Hepatocyte (in vitro differentiated cells): ENCODE measurements at regions not wholly inside any gene's neighbourhood (a gene's known extent, or its start where the extent isn't known, plus 50 kb on each side); places are given as distances from the start of the nearest gene placed in this dataset.

Source experiments
- DNase-seq: peaks from one replicate; pipeline ENCODE4 v3.0.0-alpha.2; 2016; ENCODE audit warnings: low spot score
- H2AFZ ChIP-seq: fragments of 200-600 bp; sonication (generic); 2 replicates; pipeline ENCODE4 v1.6.0; 2016; ENCODE audit warnings: antibody characterized with exemption, mild to moderate bottlenecking
- H3K27ac ChIP-seq: fragments of 200-600 bp; sonication (generic); 2 replicates; pipeline ENCODE4 v1.5.1; 2016; ENCODE audit warnings: mild to moderate bottlenecking
- H3K27me3 ChIP-seq: fragments of 200-600 bp; sonication (generic); 2 replicates; pipeline ENCODE4 v1.6.1; 2016
- H3K36me3 ChIP-seq: fragments of 200-600 bp; sonication (generic); replicated peaks from 2 replicates; pipeline ENCODE4 v1.5.1; 2016; ENCODE audit warnings: low read depth; ENCODE audit not compliant: insufficient read depth
- H3K4me1 ChIP-seq: fragments of 200-600 bp; sonication (generic); 2 replicates; pipeline ENCODE4 v1.5.1; 2016; ENCODE audit warnings: mild to moderate bottlenecking, moderate library complexity; ENCODE audit not compliant: insufficient read depth
- H3K4me2 ChIP-seq: fragments of 200-600 bp; sonication (generic); 2 replicates; pipeline ENCODE4 v1.6.0; 2016
- H3K4me3 ChIP-seq: fragments of 200-600 bp; sonication (generic); 2 replicates; pipeline ENCODE4 v1.5.1; 2016; ENCODE audit warnings: mild to moderate bottlenecking
- H3K79me2 ChIP-seq: fragments of 200-600 bp; sonication (generic); 2 replicates; pipeline ENCODE4 v1.6.0; 2017; ENCODE audit warnings: mild to moderate bottlenecking
- H3K9me2 ChIP-seq: fragments of 200-600 bp; sonication (generic); replicated peaks from 2 replicates; pipeline ENCODE4 v1.6.0; 2017; ENCODE audit warnings: mild to moderate bottlenecking; ENCODE audit not compliant: insufficient read depth
- H3K9me3 ChIP-seq: fragments of 200-600 bp; sonication (generic); 2 replicates; pipeline ENCODE4 v1.5.1; 2016; ENCODE audit warnings: low read depth, mild to moderate bottlenecking
- H4K20me1 ChIP-seq: fragments of 200-600 bp; sonication (generic); 2 replicates; pipeline ENCODE4 v1.6.0; 2016; ENCODE audit warnings: mild to moderate bottlenecking; ENCODE audit not compliant: insufficient read depth, poor library complexity, severe bottlenecking
- EZH2 ChIP-seq: fragments of 200-600 bp; sonication (generic); IDR thresholded peaks from 2 replicates; pipeline ENCODE4 v1.6.1; 2016; ENCODE audit warnings: antibody characterized with exemption, mild to moderate bottlenecking, borderline replicate concordance
- EZH2phosphoT487 ChIP-seq: fragments of 200-600 bp; sonication (generic); IDR thresholded peaks from one replicate; pipeline ENCODE4 v1.6.1; 2018; ENCODE audit warnings: antibody characterized with exemption, mild to moderate bottlenecking, low read depth, moderate library complexity; ENCODE audit not compliant: unreplicated experiment, severe bottlenecking
- WGBS: methylation state at CpG from one replicate; pipeline ENCODE4 v1.1.6; 2016; ENCODE audit warnings: low lambda C conversion rate; ENCODE audit errors: missing lambda C conversion rate; 5-methylcytosine and 5-hydroxymethylcytosine counted together
- TF ChIP-seq, protein P1 (sequence below): fragments of 200-600 bp; sonication (generic); IDR thresholded peaks from 2 replicates; pipeline ENCODE4 v1.5.1; 2016; ENCODE audit warnings: antibody characterized with exemption, mild to moderate bottlenecking; ENCODE audit not compliant: poor library complexity

DNA sequence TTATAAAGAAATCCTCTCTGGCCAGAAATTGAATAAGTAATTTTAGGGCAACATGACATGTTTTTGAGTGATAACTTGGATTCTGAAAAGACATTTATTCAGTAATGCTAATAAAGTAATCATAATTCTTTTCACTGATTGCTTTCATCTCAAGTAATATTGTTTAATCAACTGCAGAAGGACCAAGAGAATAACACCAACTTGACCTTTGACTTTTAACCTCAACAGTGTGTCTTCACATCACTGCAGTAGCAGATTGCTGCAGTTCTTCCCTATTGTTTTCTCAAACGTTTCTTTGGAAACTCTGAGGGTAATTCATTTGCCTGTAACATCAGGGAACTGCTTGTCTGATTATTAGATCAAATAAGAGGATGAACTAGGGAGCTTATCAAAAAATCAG lies 104.9 kb upstream of the UPP2 start:
- Histone ChIP-seq H2AFZ (no peak overlapping the region), H3K27me3 (no peaks in the 10 kb centered on the region), H4K20me1 (no peaks in the 10 kb centered on the region), H3K36me3 (no peaks in the 10 kb centered on the region), H3K4me3 (no peak overlapping the region), H3K79me2 (no peaks in the 10 kb centered on the region), H3K4me2 (no peak overlapping the region), H3K27ac (no peak overlapping the region), H3K9me3 (no peaks in the 10 kb centered on the region), H3K9me2 (no peaks in the 10 kb centered on the region), H3K4me1 (no peaks in the 10 kb centered on the region)
- TF ChIP-seq EZH2phosphoT487 (no peak), EZH2 (no peak)
- TF ChIP-seq, protein P1, sequence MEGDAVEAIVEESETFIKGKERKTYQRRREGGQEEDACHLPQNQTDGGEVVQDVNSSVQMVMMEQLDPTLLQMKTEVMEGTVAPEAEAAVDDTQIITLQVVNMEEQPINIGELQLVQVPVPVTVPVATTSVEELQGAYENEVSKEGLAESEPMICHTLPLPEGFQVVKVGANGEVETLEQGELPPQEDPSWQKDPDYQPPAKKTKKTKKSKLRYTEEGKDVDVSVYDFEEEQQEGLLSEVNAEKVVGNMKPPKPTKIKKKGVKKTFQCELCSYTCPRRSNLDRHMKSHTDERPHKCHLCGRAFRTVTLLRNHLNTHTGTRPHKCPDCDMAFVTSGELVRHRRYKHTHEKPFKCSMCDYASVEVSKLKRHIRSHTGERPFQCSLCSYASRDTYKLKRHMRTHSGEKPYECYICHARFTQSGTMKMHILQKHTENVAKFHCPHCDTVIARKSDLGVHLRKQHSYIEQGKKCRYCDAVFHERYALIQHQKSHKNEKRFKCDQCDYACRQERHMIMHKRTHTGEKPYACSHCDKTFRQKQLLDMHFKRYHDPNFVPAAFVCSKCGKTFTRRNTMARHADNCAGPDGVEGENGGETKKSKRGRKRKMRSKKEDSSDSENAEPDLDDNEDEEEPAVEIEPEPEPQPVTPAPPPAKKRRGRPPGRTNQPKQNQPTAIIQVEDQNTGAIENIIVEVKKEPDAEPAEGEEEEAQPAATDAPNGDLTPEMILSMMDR, result no peak
- no peak for DNase-seq
- 39% methylated on average over 1 of the region's 1 CpG for WGBS

DNA sequence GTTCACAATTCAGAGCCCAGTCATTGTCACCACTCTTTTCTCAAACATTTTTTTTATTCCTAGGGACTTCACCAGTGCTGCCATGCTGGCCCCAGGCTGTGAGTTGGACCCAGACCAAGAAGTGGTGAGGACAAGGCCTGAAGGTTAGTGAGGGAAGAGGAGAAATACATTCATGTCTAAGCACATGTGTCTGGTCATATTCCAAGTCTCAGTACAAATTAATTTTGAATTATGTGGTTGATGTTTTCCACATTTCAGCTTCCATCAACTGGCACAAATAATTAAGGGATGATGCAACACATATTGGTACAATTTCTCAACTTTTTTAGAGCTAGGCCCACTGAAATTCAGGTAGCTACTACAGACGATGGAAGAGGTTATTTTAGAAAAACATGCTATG lies 106.6 kb upstream of the UPP2 start:
- no peak overlapping the region for H3K27ac ChIP-seq
- no peak overlapping the region for H3K4me2 ChIP-seq
- no peaks in the 10 kb centered on the region for H3K27me3 ChIP-seq
- TF ChIP-seq EZH2 (no peak), EZH2phosphoT487 (no peak)
- TF ChIP-seq, protein P1, result no peak
- H3K9me3 ChIP-seq, result no peaks in the 10 kb centered on the region
- WGBS, result 97% methylated on average over 1 of the region's 1 CpG
- H3K4me3 ChIP-seq, result no peak overlapping the region
- no peak overlapping the region for H2AFZ ChIP-seq
- H3K9me2 ChIP-seq, result no peaks in the 10 kb centered on the region
- DNase-seq, result no peak
- H4K20me1 ChIP-seq, result no peaks in the 10 kb centered on the region
- H3K36me3 ChIP-seq, result no peaks in the 10 kb centered on the region
- no peaks in the 10 kb centered on the region for H3K4me1 ChIP-seq
- no peaks in the 10 kb centered on the region for H3K79me2 ChIP-seq

DNA sequence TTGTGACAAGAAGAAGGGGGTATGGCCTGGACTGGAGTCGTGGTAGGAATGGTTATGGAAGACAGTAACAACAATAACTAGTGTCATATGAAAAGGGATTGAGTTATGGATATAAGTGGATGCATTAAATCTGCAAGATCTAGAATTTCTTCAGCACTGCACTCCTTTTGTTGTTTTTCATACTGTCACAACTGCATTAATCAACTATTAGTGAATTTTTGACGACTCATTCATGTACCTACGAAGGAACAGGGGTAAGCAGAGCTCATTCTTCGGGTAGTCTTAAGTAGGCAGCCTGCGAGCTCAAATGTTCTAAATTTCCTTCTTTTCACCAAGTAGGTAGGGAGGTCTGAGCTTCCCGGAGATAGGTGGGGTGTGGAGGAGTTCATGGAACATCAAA lies 109.7 kb upstream of the UPP2 start:
- TF ChIP-seq EZH2, result no peak
- TF ChIP-seq, protein P1, result no peak
- TF ChIP-seq EZH2phosphoT487, result no peak
- no peak overlapping the region for H2AFZ ChIP-seq
- no peak overlapping the region for H3K4me2 ChIP-seq
- H3K4me3 ChIP-seq, result no peak overlapping the region
- H4K20me1 ChIP-seq, result no peaks in the 10 kb centered on the region
- no peaks in the 10 kb centered on the region for H3K79me2 ChIP-seq
- no peaks in the 10 kb centered on the region for H3K4me1 ChIP-seq
- H3K9me2 ChIP-seq, result no peaks in the 10 kb centered on the region
- H3K27me3 ChIP-seq, result no peaks in the 10 kb centered on the region
- 73% methylated on average over 6 of the region's 6 CpGs for WGBS
- no peaks in the 10 kb centered on the region for H3K36me3 ChIP-seq
- H3K27ac ChIP-seq, result no peak overlapping the region
- no peaks in the 10 kb centered on the region for H3K9me3 ChIP-seq
- no peak for DNase-seq

DNA sequence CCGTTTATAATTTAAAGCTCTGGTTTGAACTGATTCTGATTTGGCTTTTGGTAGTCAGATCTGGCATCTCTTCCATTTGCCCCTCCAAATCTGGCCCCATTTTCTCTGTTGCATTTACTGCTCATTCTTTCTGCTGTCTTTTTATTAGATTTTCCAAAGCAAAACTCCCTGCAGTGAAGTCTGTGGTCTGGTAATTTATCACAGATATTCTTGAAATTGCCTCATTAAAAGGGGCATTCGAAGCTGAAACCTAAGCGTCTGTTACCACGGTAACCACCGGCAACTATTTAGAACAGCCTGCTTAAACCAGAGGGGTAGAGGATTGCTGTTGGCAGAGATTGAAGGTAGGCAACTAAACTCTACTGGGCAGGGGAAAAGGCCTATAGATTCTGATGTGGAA lies 111.5 kb upstream of the UPP2 start:
- H3K36me3 ChIP-seq, result no peaks in the 10 kb centered on the region
- H4K20me1 ChIP-seq, result no peaks in the 10 kb centered on the region
- TF ChIP-seq EZH2phosphoT487 (no peak), EZH2 (no peak)
- TF ChIP-seq, protein P1, result no peak
- H2AFZ ChIP-seq, result no peak overlapping the region
- H3K4me1 ChIP-seq, result no peaks in the 10 kb centered on the region
- H3K79me2 ChIP-seq, result no peaks in the 10 kb centered on the region
- no peaks in the 10 kb centered on the region for H3K9me2 ChIP-seq
- H3K27ac ChIP-seq, result no peak overlapping the region
- no peak overlapping the region for H3K4me3 ChIP-seq
- H3K9me3 ChIP-seq, result no peaks in the 10 kb centered on the region
- H3K27me3 ChIP-seq, result no peaks in the 10 kb centered on the region
- WGBS, result 33% methylated on average over 5 of the region's 5 CpGs
- H3K4me2 ChIP-seq, result no peak overlapping the region
- DNase-seq, result peak; percentile 30
